KMS-11 (cell line): ENCODE measurements at regions not wholly inside any gene's neighbourhood (a gene's known extent, or its start where the extent isn't known, plus 50 kb on each side); places are given as distances from the start of the nearest gene placed in this dataset.

Source experiments
- H2AFZ ChIP-seq: fragments of 200-600 bp; sonication (generic); 2 replicates; pipeline ENCODE4 v1.6.1; 2016; ENCODE audit warnings: antibody characterized with exemption, mixed run types, low read depth
- H3K27ac ChIP-seq: fragments of 200-600 bp; sonication (generic); 2 replicates; pipeline ENCODE4 v1.6.1; 2016; ENCODE audit warnings: mild to moderate bottlenecking, mixed run types
- H3K27me3 ChIP-seq: fragments of 200-600 bp; sonication (generic); 2 replicates; pipeline ENCODE4 v1.6.1; 2017; ENCODE audit warnings: mild to moderate bottlenecking, low read depth, mixed run types, moderate library complexity; ENCODE audit not compliant: insufficient read depth
- H3K36me3 ChIP-seq: fragments of 200-600 bp; sonication (generic); 2 replicates; pipeline ENCODE4 v1.6.1; 2017; ENCODE audit warnings: mild to moderate bottlenecking, mixed run types; ENCODE audit not compliant: insufficient read depth
- H3K4me1 ChIP-seq: fragments of 200-600 bp; sonication (generic); 2 replicates; pipeline ENCODE4 v1.6.1; 2016; ENCODE audit warnings: mild to moderate bottlenecking, low read depth, mixed run types; ENCODE audit not compliant: poor library complexity, severe bottlenecking
- H3K4me2 ChIP-seq: fragments of 200-600 bp; sonication (generic); 2 replicates; pipeline ENCODE4 v1.7.0; 2016; ENCODE audit warnings: mild to moderate bottlenecking, mixed run types
- H3K4me3 ChIP-seq: fragments of 200-600 bp; sonication (generic); IDR thresholded peaks from 2 replicates; pipeline ENCODE4 v1.6.1; 2017; ENCODE audit warnings: low read depth, low read length, mixed read lengths; ENCODE audit not compliant: insufficient read depth
- H3K79me2 ChIP-seq: fragments of 200-600 bp; sonication (generic); 2 replicates; pipeline ENCODE4 v1.6.1; 2016; ENCODE audit warnings: low read depth, mixed run types; ENCODE audit not compliant: insufficient read depth
- H3K9ac ChIP-seq: fragments of 200-600 bp; sonication (generic); 2 replicates; pipeline ENCODE4 v1.6.1; 2016; ENCODE audit warnings: mild to moderate bottlenecking, mixed run types
- H4K20me1 ChIP-seq: fragments of 200-600 bp; sonication (generic); 2 replicates; pipeline ENCODE4 v1.6.1; 2016; ENCODE audit warnings: mild to moderate bottlenecking, mixed run types; ENCODE audit not compliant: insufficient read depth
- TF ChIP-seq, protein P1 (sequence below): fragments of 200-600 bp; sonication (generic); conservative IDR thresholded peaks from 2 replicates; pipeline ENCODE4 v1.6.1; 2017; ENCODE audit warnings: low read depth, mild to moderate bottlenecking, antibody characterized with exemption, low read length, moderate library complexity, mixed read lengths

DNA sequence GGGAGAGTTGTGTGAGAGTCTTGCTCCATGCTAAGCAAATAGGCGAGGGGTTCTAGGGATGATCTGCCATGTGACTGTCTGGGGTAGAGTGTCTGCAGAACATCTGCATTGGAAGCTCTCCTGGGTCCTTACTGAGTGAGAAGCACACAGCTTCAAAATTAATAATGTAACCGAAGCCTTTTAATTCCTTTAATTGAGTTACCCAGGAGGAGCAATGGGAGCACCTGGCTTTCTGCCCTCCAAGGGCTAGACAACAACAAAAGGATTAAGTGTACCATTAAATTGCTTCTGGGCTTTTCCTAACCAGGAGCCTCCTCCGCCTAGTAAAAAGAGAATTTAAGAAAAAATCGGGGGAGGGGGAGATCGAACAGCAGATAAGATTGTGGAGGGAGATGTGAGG is 102.0 kb upstream of the TBX20 start:
- H3K36me3 ChIP-seq: no peaks in the 10 kb centered on the region
- H4K20me1 ChIP-seq: no peaks in the 10 kb centered on the region
- no peak overlapping the region for H3K4me2 ChIP-seq
- no peaks in the 10 kb centered on the region for H3K4me1 ChIP-seq
- TF ChIP-seq, protein P1, sequence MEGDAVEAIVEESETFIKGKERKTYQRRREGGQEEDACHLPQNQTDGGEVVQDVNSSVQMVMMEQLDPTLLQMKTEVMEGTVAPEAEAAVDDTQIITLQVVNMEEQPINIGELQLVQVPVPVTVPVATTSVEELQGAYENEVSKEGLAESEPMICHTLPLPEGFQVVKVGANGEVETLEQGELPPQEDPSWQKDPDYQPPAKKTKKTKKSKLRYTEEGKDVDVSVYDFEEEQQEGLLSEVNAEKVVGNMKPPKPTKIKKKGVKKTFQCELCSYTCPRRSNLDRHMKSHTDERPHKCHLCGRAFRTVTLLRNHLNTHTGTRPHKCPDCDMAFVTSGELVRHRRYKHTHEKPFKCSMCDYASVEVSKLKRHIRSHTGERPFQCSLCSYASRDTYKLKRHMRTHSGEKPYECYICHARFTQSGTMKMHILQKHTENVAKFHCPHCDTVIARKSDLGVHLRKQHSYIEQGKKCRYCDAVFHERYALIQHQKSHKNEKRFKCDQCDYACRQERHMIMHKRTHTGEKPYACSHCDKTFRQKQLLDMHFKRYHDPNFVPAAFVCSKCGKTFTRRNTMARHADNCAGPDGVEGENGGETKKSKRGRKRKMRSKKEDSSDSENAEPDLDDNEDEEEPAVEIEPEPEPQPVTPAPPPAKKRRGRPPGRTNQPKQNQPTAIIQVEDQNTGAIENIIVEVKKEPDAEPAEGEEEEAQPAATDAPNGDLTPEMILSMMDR: no peak
- H3K27me3 ChIP-seq: no peaks in the 10 kb centered on the region
- no peak overlapping the region for H3K9ac ChIP-seq
- no peak overlapping the region for H2AFZ ChIP-seq
- no peak overlapping the region for H3K4me3 ChIP-seq
- H3K79me2 ChIP-seq: no peaks in the 10 kb centered on the region
- H3K27ac ChIP-seq: no peak overlapping the region

DNA sequence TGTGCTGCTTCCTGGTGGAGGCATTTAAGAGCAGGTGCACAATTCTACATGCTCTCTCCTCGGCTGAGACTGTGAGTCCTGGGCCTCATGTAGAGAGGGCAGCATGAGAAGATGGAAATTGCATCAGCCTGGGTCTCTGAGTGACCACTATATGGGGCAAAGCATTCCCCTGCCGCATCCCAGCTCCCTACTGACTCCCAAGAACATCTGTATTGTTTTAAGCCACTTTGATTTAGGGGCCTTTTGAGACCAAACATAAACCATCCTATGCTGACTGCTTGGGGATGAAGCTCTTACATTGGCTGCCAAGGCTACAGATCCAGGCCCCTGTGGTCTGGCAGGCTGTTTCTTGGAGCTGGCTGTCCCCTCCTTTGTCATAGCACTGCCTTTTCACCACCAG is 101.3 kb upstream of the TBX20 start:
- Histone ChIP-seq H3K79me2 (no peaks in the 10 kb centered on the region), H2AFZ (no peak overlapping the region), H3K36me3 (no peaks in the 10 kb centered on the region), H3K4me1 (no peaks in the 10 kb centered on the region), H3K27ac (no peak overlapping the region), H3K4me3 (no peak overlapping the region), H4K20me1 (no peaks in the 10 kb centered on the region), H3K27me3 (no peaks in the 10 kb centered on the region), H3K9ac (no peak overlapping the region), H3K4me2 (no peak overlapping the region)
- TF ChIP-seq, protein P1: no peak

DNA sequence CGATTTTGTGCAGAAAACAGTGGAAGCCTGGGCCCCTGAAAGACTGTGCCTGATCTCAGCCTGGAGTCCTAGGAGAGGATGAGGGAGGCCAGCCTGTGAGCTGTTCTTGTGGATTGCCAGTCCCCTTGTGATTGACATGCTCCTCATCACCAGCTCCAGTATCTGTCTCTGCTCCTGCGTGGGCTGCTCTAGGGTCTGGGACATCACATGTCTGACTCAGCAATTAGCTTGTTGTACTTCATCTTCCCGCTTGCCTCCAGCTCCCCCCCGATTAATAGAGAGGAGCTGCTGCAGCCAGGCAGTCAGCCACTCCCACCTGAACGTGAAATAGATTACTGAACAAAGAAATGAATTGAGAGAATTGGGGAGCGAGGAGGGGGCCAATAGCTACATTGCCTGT is 99.6 kb upstream of the TBX20 start:
- H3K4me2 ChIP-seq: no peak overlapping the region
- no peaks in the 10 kb centered on the region for H3K4me1 ChIP-seq
- no peaks in the 10 kb centered on the region for H4K20me1 ChIP-seq
- H3K9ac ChIP-seq: no peak overlapping the region
- no peak overlapping the region for H3K4me3 ChIP-seq
- no peaks in the 10 kb centered on the region for H3K79me2 ChIP-seq
- no peak overlapping the region for H3K27ac ChIP-seq
- H2AFZ ChIP-seq: no peak overlapping the region
- H3K27me3 ChIP-seq: no peaks in the 10 kb centered on the region
- TF ChIP-seq, protein P1: no peak
- no peaks in the 10 kb centered on the region for H3K36me3 ChIP-seq

DNA sequence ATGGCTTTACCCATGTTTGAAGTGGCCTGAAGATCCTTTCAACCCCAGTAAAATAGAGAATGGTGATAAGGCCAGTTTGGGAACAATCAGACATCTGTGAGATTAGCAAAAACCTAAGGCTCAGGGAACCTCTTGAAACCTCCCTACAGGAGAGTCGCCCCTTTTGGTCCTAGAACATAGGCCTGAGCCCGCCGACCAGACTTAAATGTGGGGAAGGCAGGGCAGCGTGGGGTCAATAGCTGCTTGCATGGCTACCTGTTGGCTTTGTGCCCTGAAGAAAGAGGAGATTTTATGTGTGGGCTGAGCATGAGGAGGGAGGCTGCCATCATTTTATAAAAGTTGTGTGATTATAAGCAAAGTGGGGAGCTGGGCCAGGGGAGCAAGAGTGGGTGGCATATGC is 97.6 kb upstream of the TBX20 start:
- Histone ChIP-seq H3K9ac (no peak overlapping the region), H3K4me3 (no peak overlapping the region), H3K27ac (no peak overlapping the region), H3K27me3 (no peaks in the 10 kb centered on the region), H4K20me1 (no peaks in the 10 kb centered on the region), H3K4me2 (no peak overlapping the region), H3K4me1 (no peaks in the 10 kb centered on the region), H3K79me2 (no peaks in the 10 kb centered on the region), H2AFZ (no peak overlapping the region), H3K36me3 (no peaks in the 10 kb centered on the region)
- TF ChIP-seq, protein P1: no peak
